Activated CD8-positive, alpha-beta memory T cell treated with anti-CD3 and anti-CD28 coated beads for 24 hours (primary cell): ENCODE measurements at regions not wholly inside any gene's neighbourhood (a gene's known extent, or its start where the extent isn't known, plus 50 kb on each side); places are given as distances from the start of the nearest gene placed in this dataset.

Experiments used
- DNase-seq: peaks from one replicate; pipeline ENCODE4 v3.0.0-alpha.2; 2020

GRCh38 chr4:3818371-3818770, 52.2 kb downstream of the ADRA2C start:
- DNase-seq, result no peak

- DNase-seq, result no peak
Measured at GRCh38 chr4:3819210-3819919, 53.2 kb downstream of the ADRA2C start.

- DNase-seq, result no peak
Measured at GRCh38 chr4:3820016-3820805, 54.0 kb downstream of the ADRA2C start.

GRCh38 chr4:3820806-3821579, 54.8 kb downstream of the ADRA2C start:
- no peak for DNase-seq

GRCh38 chr4:3821580-3822229, 55.5 kb downstream of the ADRA2C start:
- DNase-seq, result no peak

GRCh38 chr4:3822230-3822947, 56.2 kb downstream of the ADRA2C start:
- no peak for DNase-seq

- no peak for DNase-seq
Measured at GRCh38 chr4:3823496-3824341, 57.5 kb downstream of the ADRA2C start.

GRCh38 chr4:3824521-3825270, 58.5 kb downstream of the ADRA2C start:
- DNase-seq, result no peak

- no peak for DNase-seq
Measured at GRCh38 chr4:3825530-3825929, 59.3 kb downstream of the ADRA2C start.

GRCh38 chr4:3826247-3827172, 60.3 kb downstream of the ADRA2C start:
- DNase-seq, result no peak

GRCh38 chr4:3827616-3828492, 61.7 kb downstream of the ADRA2C start:
- no peak for DNase-seq

- DNase-seq, result no peak
Measured at GRCh38 chr4:3828546-3828945, 62.4 kb downstream of the ADRA2C start.

- DNase-seq, result no peak
Measured at GRCh38 chr4:3829211-3829955, 63.2 kb downstream of the ADRA2C start.

GRCh38 chr4:3829956-3830773, 64.0 kb downstream of the ADRA2C start:
- no peak for DNase-seq

GRCh38 chr4:3830774-3831528, 64.8 kb downstream of the ADRA2C start:
- no peak for DNase-seq
